ENCODE measurements at regions not wholly inside any gene's neighbourhood (a gene's known extent, or its start where the extent isn't known, plus 50 kb on each side); places are given as distances from the start of the nearest gene placed in this dataset.
"Not testable (repeated sequence)": the region's sequence is repeated elsewhere in the genome, so short reads cannot be mapped to it uniquely, and the experiment has no call there.

- intact Hi-C loops (cut with micrococcal nuclease); H2AFZ ChIP-seq (ENCODE audit: low read depth, low read length); H3K36me3 ChIP-seq (ENCODE audit: control insufficient read depth in 2 of 2, extremely low read depth in 1 of 2, insufficient read depth in 2 of 2, low read length in 2 of 2); H3K4me1 ChIP-seq (ENCODE audit: control insufficient read depth, extremely low read depth, insufficient read depth, low read length); H3K27me3 ChIP-seq (ENCODE audit: control insufficient read depth in 2 of 2, insufficient read depth in 2 of 2, low read length in 2 of 2); H3K4me3 ChIP-seq (replicated peaks in 1 of 3; ENCODE audit: insufficient read depth in 1 of 3, low read depth in 1 of 3, low read length in 3 of 3); FAIRE-seq; H3K79me2 ChIP-seq (ENCODE audit: control insufficient read depth, insufficient read depth, low read length); H4K20me1 ChIP-seq (replicated peaks; ENCODE audit: control insufficient read depth, extremely low read depth, insufficient read depth, low read length); H3K4me2 ChIP-seq (ENCODE audit: insufficient read depth, low read length); H3K9me1 ChIP-seq (replicated peaks; ENCODE audit: control insufficient read depth, extremely low read depth, insufficient read depth, low read length); H3K9me3 ChIP-seq (replicated peaks; ENCODE audit: control insufficient read depth, insufficient read depth, low read length); dilution Hi-C loops (cut with MboI; ENCODE audit: extremely low pct_ligation_motif_present, low sequenced_read_pairs); POLR2A ChIA-PET; H3K9ac ChIP-seq (replicated peaks; ENCODE audit: extremely low read depth, insufficient read depth, low read length); H3K27ac ChIP-seq (ENCODE audit: insufficient read depth, low read depth, low read length); CTCF ChIA-PET; DNase-seq (ENCODE audit: low read depth, low spot score); BruUV-seq (replicated peaks): not testable (repeated sequence)
These were observed 168.8 kb upstream of the ZNF469 start for GRCh38 chr16:88213937-88214336.

GRCh38 chr16:88221001-88221761 lies 161.6 kb upstream of the ZNF469 start:
- POLR2A ChIA-PET; H3K79me2 ChIP-seq (ENCODE audit: control insufficient read depth, insufficient read depth, low read length); H3K9me3 ChIP-seq (replicated peaks; ENCODE audit: control insufficient read depth, insufficient read depth, low read length); BruUV-seq (replicated peaks); H3K4me2 ChIP-seq (ENCODE audit: insufficient read depth, low read length); H3K9me1 ChIP-seq (replicated peaks; ENCODE audit: control insufficient read depth, extremely low read depth, insufficient read depth, low read length); H3K36me3 ChIP-seq (ENCODE audit: control insufficient read depth in 2 of 2, extremely low read depth in 1 of 2, insufficient read depth in 2 of 2, low read length in 2 of 2); H3K27me3 ChIP-seq (ENCODE audit: control insufficient read depth in 2 of 2, insufficient read depth in 2 of 2, low read length in 2 of 2); dilution Hi-C loops (cut with MboI; ENCODE audit: extremely low pct_ligation_motif_present, low sequenced_read_pairs); CTCF ChIA-PET; H4K20me1 ChIP-seq (replicated peaks; ENCODE audit: control insufficient read depth, extremely low read depth, insufficient read depth, low read length); DNase-seq (ENCODE audit: low read depth, low spot score); H3K9ac ChIP-seq (replicated peaks; ENCODE audit: extremely low read depth, insufficient read depth, low read length); H3K27ac ChIP-seq (ENCODE audit: insufficient read depth, low read depth, low read length); H3K4me1 ChIP-seq (ENCODE audit: control insufficient read depth, extremely low read depth, insufficient read depth, low read length); H3K4me3 ChIP-seq (replicated peaks in 1 of 3; ENCODE audit: insufficient read depth in 1 of 3, low read depth in 1 of 3, low read length in 3 of 3); intact Hi-C loops (cut with micrococcal nuclease); FAIRE-seq; H2AFZ ChIP-seq (ENCODE audit: low read depth, low read length): not testable (repeated sequence)

GRCh38 chr16:88223696-88224095 lies 159.1 kb upstream of the ZNF469 start:
- H3K9me1 ChIP-seq (replicated peaks; ENCODE audit: control insufficient read depth, extremely low read depth, insufficient read depth, low read length); H3K36me3 ChIP-seq (ENCODE audit: control insufficient read depth in 2 of 2, extremely low read depth in 1 of 2, insufficient read depth in 2 of 2, low read length in 2 of 2); dilution Hi-C loops (cut with MboI; ENCODE audit: extremely low pct_ligation_motif_present, low sequenced_read_pairs); H3K79me2 ChIP-seq (ENCODE audit: control insufficient read depth, insufficient read depth, low read length); H3K27me3 ChIP-seq (ENCODE audit: control insufficient read depth in 2 of 2, insufficient read depth in 2 of 2, low read length in 2 of 2); H3K4me3 ChIP-seq (replicated peaks in 1 of 3; ENCODE audit: insufficient read depth in 1 of 3, low read depth in 1 of 3, low read length in 3 of 3); POLR2A ChIA-PET; H3K9ac ChIP-seq (replicated peaks; ENCODE audit: extremely low read depth, insufficient read depth, low read length); H3K9me3 ChIP-seq (replicated peaks; ENCODE audit: control insufficient read depth, insufficient read depth, low read length); H3K4me1 ChIP-seq (ENCODE audit: control insufficient read depth, extremely low read depth, insufficient read depth, low read length); intact Hi-C loops (cut with micrococcal nuclease); BruUV-seq (replicated peaks); FAIRE-seq; H3K27ac ChIP-seq (ENCODE audit: insufficient read depth, low read depth, low read length); H2AFZ ChIP-seq (ENCODE audit: low read depth, low read length); DNase-seq (ENCODE audit: low read depth, low spot score); CTCF ChIA-PET; H3K4me2 ChIP-seq (ENCODE audit: insufficient read depth, low read length); H4K20me1 ChIP-seq (replicated peaks; ENCODE audit: control insufficient read depth, extremely low read depth, insufficient read depth, low read length): not testable (repeated sequence)

- H3K4me2 ChIP-seq (ENCODE audit: insufficient read depth, low read length); H3K9me1 ChIP-seq (replicated peaks; ENCODE audit: control insufficient read depth, extremely low read depth, insufficient read depth, low read length); BruUV-seq (replicated peaks); H3K36me3 ChIP-seq (ENCODE audit: control insufficient read depth in 2 of 2, extremely low read depth in 1 of 2, insufficient read depth in 2 of 2, low read length in 2 of 2); H2AFZ ChIP-seq (ENCODE audit: low read depth, low read length); H3K27ac ChIP-seq (ENCODE audit: insufficient read depth, low read depth, low read length); intact Hi-C loops (cut with micrococcal nuclease); H3K9ac ChIP-seq (replicated peaks; ENCODE audit: extremely low read depth, insufficient read depth, low read length); H4K20me1 ChIP-seq (replicated peaks; ENCODE audit: control insufficient read depth, extremely low read depth, insufficient read depth, low read length); H3K4me1 ChIP-seq (ENCODE audit: control insufficient read depth, extremely low read depth, insufficient read depth, low read length); H3K27me3 ChIP-seq (ENCODE audit: control insufficient read depth in 2 of 2, insufficient read depth in 2 of 2, low read length in 2 of 2); H3K9me3 ChIP-seq (replicated peaks; ENCODE audit: control insufficient read depth, insufficient read depth, low read length); H3K79me2 ChIP-seq (ENCODE audit: control insufficient read depth, insufficient read depth, low read length); H3K4me3 ChIP-seq (replicated peaks in 1 of 3; ENCODE audit: insufficient read depth in 1 of 3, low read depth in 1 of 3, low read length in 3 of 3); dilution Hi-C loops (cut with MboI; ENCODE audit: extremely low pct_ligation_motif_present, low sequenced_read_pairs); DNase-seq (ENCODE audit: low read depth, low spot score); POLR2A ChIA-PET; CTCF ChIA-PET: not testable (repeated sequence)
- peak; percentile 78 for FAIRE-seq
These were observed 158.4 kb upstream of the ZNF469 start for GRCh38 chr16:88224131-88224898.
